ENCODE measurements at regions not wholly inside any gene's neighbourhood (a gene's known extent, or its start where the extent isn't known, plus 50 kb on each side); places are given as distances from the start of the nearest gene placed in this dataset.

DNA sequence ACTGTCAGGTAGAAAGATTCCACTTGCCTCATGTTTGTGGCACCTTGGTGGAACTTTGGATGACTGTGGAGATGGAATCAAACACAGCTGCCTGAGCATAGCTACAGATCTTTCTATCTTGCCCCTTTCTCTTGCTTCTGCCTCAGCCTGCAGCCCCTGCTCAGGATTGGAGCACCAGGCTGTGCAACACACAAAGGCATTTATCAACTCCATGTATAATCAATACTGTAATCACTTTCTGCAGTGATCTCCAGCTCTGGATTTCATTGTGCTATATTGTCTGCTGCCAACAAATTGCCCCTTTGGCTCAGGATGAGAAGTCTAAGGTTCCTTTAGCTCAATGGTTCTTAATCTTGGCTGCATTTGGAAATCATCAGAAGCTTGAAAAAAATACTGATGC is 86.3 kb upstream of the PRPS1 start:
- no peak overlapping the region for H3K4me2 ChIP-seq (ENCODE audit: insufficient read depth, low read length)
- DNase-seq (no peak), ATAC-seq (ENCODE audit: insufficient read depth, low read depth) (no peak)
- no peaks in the 10 kb centered on the region for H3K9me3 ChIP-seq (ENCODE audit: insufficient read depth, low read length, severe bottlenecking)
- H3K27ac ChIP-seq (ENCODE audit: low read length): no peak overlapping the region
- no peak overlapping the region for H2AFZ ChIP-seq (ENCODE audit: low read depth, low read length)
- H4K20me1 ChIP-seq (ENCODE audit: insufficient read depth, low read length): no peaks in the 10 kb centered on the region
- H3K36me3 ChIP-seq (ENCODE audit: insufficient read depth, low read length): no peaks in the 10 kb centered on the region
- H3K4me1 ChIP-seq (ENCODE audit: insufficient read depth, low read length): no peaks in the 10 kb centered on the region
- no peaks in the 10 kb centered on the region for H3K27me3 ChIP-seq (ENCODE audit: insufficient read depth, low read length, poor library complexity)
- no peak overlapping the region for H3K4me3 ChIP-seq (ENCODE audit: low read depth in 1 of 2, low read length in 2 of 2)
- no peak for TF ChIP-seq EZH2 (IDR thresholded peaks at IDR 0.05; ENCODE audit: borderline replicate concordance, low read depth, low read length, severe bottlenecking)
- TF ChIP-seq, protein P1, sequence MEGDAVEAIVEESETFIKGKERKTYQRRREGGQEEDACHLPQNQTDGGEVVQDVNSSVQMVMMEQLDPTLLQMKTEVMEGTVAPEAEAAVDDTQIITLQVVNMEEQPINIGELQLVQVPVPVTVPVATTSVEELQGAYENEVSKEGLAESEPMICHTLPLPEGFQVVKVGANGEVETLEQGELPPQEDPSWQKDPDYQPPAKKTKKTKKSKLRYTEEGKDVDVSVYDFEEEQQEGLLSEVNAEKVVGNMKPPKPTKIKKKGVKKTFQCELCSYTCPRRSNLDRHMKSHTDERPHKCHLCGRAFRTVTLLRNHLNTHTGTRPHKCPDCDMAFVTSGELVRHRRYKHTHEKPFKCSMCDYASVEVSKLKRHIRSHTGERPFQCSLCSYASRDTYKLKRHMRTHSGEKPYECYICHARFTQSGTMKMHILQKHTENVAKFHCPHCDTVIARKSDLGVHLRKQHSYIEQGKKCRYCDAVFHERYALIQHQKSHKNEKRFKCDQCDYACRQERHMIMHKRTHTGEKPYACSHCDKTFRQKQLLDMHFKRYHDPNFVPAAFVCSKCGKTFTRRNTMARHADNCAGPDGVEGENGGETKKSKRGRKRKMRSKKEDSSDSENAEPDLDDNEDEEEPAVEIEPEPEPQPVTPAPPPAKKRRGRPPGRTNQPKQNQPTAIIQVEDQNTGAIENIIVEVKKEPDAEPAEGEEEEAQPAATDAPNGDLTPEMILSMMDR (IDR thresholded peaks at IDR 0.05; ENCODE audit: borderline replicate concordance, extremely low read depth, low read length, poor library complexity, severe bottlenecking): no peak
- no peaks in the 10 kb centered on the region for H3K79me2 ChIP-seq (ENCODE audit: insufficient read depth, low read length)
- H3K9ac ChIP-seq (ENCODE audit: low read depth, low read length): no peak overlapping the region

DNA sequence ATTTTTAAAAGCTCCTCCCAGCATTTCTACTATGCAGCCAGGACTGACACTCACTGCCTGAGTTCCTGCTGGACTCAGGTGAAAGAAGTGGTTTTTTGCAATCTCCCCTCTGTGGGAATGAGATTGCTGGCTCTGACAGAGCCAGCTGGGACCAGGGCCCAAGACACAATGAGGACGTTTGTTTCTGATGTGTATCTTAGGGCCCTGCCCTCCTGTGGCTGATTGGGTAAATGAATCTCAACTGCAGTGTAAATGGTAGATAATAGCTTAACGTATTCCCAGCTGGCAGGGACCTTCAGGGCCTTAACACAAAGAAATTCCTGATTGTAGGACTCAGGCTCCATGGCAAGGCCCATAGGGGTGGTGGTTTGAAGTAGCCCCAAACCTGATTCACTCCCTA is 85.8 kb upstream of the PRPS1 start:
- Histone ChIP-seq H3K4me1 (ENCODE audit: insufficient read depth, low read length) (no peaks in the 10 kb centered on the region), H3K4me2 (ENCODE audit: insufficient read depth, low read length) (no peak overlapping the region), H3K9me3 (ENCODE audit: insufficient read depth, low read length, severe bottlenecking) (no peaks in the 10 kb centered on the region), H3K27ac (ENCODE audit: low read length) (no peak overlapping the region), H4K20me1 (ENCODE audit: insufficient read depth, low read length) (no peaks in the 10 kb centered on the region), H3K27me3 (ENCODE audit: insufficient read depth, low read length, poor library complexity) (no peaks in the 10 kb centered on the region), H3K9ac (ENCODE audit: low read depth, low read length) (no peak overlapping the region), H3K36me3 (ENCODE audit: insufficient read depth, low read length) (no peaks in the 10 kb centered on the region), H2AFZ (ENCODE audit: low read depth, low read length) (no peak overlapping the region), H3K79me2 (ENCODE audit: insufficient read depth, low read length) (no peaks in the 10 kb centered on the region), H3K4me3 (ENCODE audit: low read depth in 1 of 2, low read length in 2 of 2) (no peak overlapping the region)
- DNase-seq: no peak
- TF ChIP-seq, protein P1 (IDR thresholded peaks at IDR 0.05; ENCODE audit: borderline replicate concordance, extremely low read depth, low read length, poor library complexity, severe bottlenecking): no peak
- TF ChIP-seq EZH2 (IDR thresholded peaks at IDR 0.05; ENCODE audit: borderline replicate concordance, low read depth, low read length, severe bottlenecking): no peak
- ATAC-seq (ENCODE audit: insufficient read depth, low read depth): no peak

DNA sequence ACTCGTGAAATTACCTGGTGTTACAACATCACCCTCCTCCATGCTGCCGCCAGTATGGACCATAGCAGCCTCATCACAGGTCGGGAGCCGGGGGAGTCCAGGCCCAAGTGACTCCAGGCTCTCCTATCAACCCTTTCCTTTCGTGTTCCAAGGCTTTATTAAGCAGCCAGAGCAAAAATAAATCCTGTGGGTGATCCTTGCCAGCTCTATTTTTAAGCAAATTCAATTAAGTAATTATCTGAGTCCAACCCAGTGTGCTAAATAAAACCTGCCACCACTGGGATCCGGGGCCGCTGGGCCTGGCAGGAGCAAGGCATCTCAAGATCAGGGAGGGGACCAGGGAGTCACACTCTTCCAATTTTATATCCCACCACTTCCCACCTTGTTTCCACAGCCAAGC is 80.7 kb upstream of the PRPS1 start:
- no peak for ATAC-seq (ENCODE audit: insufficient read depth, low read depth)
- Histone ChIP-seq H3K79me2 (ENCODE audit: insufficient read depth, low read length) (no peaks in the 10 kb centered on the region), H3K27me3 (ENCODE audit: insufficient read depth, low read length, poor library complexity) (no peaks in the 10 kb centered on the region), H4K20me1 (ENCODE audit: insufficient read depth, low read length) (no peaks in the 10 kb centered on the region), H3K4me2 (ENCODE audit: insufficient read depth, low read length) (no peak overlapping the region), H3K27ac (ENCODE audit: low read length) (no peak overlapping the region), H2AFZ (ENCODE audit: low read depth, low read length) (no peak overlapping the region), H3K36me3 (ENCODE audit: insufficient read depth, low read length) (no peaks in the 10 kb centered on the region), H3K4me1 (ENCODE audit: insufficient read depth, low read length) (no peaks in the 10 kb centered on the region), H3K9me3 (ENCODE audit: insufficient read depth, low read length, severe bottlenecking) (no peaks in the 10 kb centered on the region), H3K9ac (ENCODE audit: low read depth, low read length) (no peak overlapping the region), H3K4me3 (ENCODE audit: low read depth in 1 of 2, low read length in 2 of 2) (no peak overlapping the region)
- TF ChIP-seq EZH2 (IDR thresholded peaks at IDR 0.05; ENCODE audit: borderline replicate concordance, low read depth, low read length, severe bottlenecking): no peak
- TF ChIP-seq, protein P1 (IDR thresholded peaks at IDR 0.05; ENCODE audit: borderline replicate concordance, extremely low read depth, low read length, poor library complexity, severe bottlenecking): no peak
- no peak for DNase-seq

DNA sequence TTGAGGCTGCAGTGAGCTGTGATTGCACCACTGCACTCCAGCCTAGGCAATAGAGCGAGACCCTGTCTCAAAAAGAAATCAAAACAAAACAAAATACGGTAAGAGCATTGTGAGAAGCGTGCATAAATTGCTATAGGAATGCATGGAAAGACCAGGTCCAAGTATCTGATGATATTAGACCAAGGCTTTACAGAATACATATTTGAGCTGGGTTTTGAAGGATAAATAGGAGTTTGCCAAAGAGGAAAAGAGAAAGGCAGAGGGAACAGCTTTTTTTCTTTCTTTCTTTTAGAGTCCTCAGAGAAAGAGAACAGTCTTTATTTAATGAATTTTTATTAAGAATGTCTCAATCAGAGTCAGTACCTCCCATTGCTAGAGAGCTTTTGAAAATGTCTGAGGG is 79.5 kb upstream of the PRPS1 start:
- H3K4me1 ChIP-seq (ENCODE audit: insufficient read depth, low read length): no peaks in the 10 kb centered on the region
- ATAC-seq (ENCODE audit: insufficient read depth, low read depth) (no peak), DNase-seq (no peak)
- H3K27ac ChIP-seq (ENCODE audit: low read length): no peak overlapping the region
- no peak overlapping the region for H2AFZ ChIP-seq (ENCODE audit: low read depth, low read length)
- H3K4me2 ChIP-seq (ENCODE audit: insufficient read depth, low read length): no peak overlapping the region
- no peaks in the 10 kb centered on the region for H4K20me1 ChIP-seq (ENCODE audit: insufficient read depth, low read length)
- H3K36me3 ChIP-seq (ENCODE audit: insufficient read depth, low read length): no peaks in the 10 kb centered on the region
- no peak overlapping the region for H3K9ac ChIP-seq (ENCODE audit: low read depth, low read length)
- H3K79me2 ChIP-seq (ENCODE audit: insufficient read depth, low read length): no peaks in the 10 kb centered on the region
- no peaks in the 10 kb centered on the region for H3K9me3 ChIP-seq (ENCODE audit: insufficient read depth, low read length, severe bottlenecking)
- H3K27me3 ChIP-seq (ENCODE audit: insufficient read depth, low read length, poor library complexity): no peaks in the 10 kb centered on the region
- H3K4me3 ChIP-seq (ENCODE audit: low read depth in 1 of 2, low read length in 2 of 2): no peak overlapping the region
- TF ChIP-seq, protein P1 (IDR thresholded peaks at IDR 0.05; ENCODE audit: borderline replicate concordance, extremely low read depth, low read length, poor library complexity, severe bottlenecking): no peak
- TF ChIP-seq EZH2 (IDR thresholded peaks at IDR 0.05; ENCODE audit: borderline replicate concordance, low read depth, low read length, severe bottlenecking): no peak
